ENCODE measurements at regions not wholly inside any gene's neighbourhood (a gene's known extent, or its start where the extent isn't known, plus 50 kb on each side); places are given as distances from the start of the nearest gene placed in this dataset.

- peak; percentile 78 for ATAC-seq
- peak; percentile 83 for DNase-seq (ENCODE audit: missing footprints)
These were observed 174.1 kb downstream of the BMP7 start for GRCh38 chr20:57092112-57092899.

GRCh38 chr20:57092900-57093530 is 173.4 kb downstream of the BMP7 start:
- intact Hi-C loops (cut with DNase I): loop anchor here (5.0 kb wide), 3 partner anchors 69 to 234 kb away; partner anchors contain the start of gene SPO11
- ATAC-seq (no peak), DNase-seq (ENCODE audit: missing footprints) (peak; percentile 63)

More at GRCh38 chr20:57092112-57092899, 174.1 kb downstream of the BMP7 start:
- intact Hi-C loops (cut with DNase I): loop anchor here (5.0 kb wide), 3 partner anchors 70 to 235 kb away; partner anchors contain the start of gene SPO11

DNA sequence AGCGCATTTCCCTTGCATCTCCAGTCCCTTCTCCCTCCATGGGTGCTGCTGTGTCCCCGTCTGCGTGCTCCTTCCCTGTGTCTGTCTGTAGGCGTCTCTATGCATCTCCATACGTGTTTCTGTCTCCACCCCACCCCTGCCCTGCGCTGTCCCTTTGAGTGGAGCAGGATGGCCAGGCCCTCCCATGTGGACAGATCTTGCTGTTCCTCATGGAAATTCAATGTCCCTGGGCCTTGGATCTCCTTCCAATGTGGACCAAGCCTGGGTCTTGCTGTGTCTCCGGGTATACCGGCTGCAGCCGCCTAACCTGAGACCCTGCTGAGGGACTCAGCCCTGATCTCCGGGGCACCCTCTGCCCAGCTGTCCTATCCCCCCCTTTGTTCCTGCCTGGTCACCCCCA is 172.7 kb downstream of the BMP7 start:
- intact Hi-C loops (cut with DNase I): loop anchor here (5.0 kb wide), 3 partner anchors 69 to 234 kb away; partner anchors contain the start of gene SPO11
- DNase-seq (ENCODE audit: missing footprints) (peak; percentile 20), ATAC-seq (no peak)

- ATAC-seq (no peak), DNase-seq (ENCODE audit: missing footprints) (peak; percentile 52)
- intact Hi-C loops (cut with DNase I): loop anchor here (5.0 kb wide), 3 partner anchors 68 to 233 kb away; partner anchors contain the start of gene SPO11
These were observed 172.1 kb downstream of the BMP7 start for GRCh38 chr20:57094252-57094891.

DNA sequence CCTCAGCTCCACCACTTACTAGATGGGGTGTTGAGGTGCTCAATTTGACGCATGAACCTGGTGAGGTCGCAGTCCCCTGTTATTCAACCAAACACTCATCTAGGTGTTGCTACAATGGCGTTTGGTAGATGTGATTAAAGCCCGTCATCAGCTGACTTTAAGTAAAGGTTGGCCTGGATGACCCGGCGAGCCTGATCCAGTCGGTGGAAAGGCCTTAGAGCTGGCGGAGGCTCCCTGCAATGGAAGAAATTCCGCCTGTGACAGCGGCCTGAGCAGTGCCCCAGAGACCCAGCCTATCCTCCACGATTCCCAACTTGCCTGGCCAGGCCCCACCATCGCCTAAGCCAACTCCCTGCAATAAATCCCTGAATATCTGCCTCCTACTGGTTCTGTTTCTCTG is 171.4 kb downstream of the BMP7 start:
- no peak for ATAC-seq
- intact Hi-C loops (cut with DNase I): loop anchor here (5.0 kb wide), 3 partner anchors 67 to 232 kb away; partner anchors contain the start of gene SPO11
- peak; percentile 77 for DNase-seq (ENCODE audit: missing footprints)

DNA sequence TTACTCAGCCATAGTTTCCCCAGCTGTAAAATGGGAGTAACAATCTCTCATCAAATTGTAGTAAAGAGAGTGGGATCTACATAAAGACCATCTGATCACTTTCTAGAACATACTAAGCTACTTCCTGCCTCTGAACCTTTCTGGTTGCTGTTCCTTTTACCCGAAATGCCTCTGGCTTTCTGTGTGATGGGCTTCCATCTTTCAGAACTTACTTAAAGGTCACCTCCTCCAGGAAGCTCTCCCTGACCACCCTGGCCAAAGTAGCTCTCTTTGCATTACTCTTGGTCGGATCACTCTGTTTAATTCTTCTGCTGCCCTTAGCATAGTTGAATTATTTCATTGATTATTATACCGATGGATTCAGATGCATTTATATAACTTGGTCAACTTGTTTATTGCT is 171.0 kb downstream of the BMP7 start:
- intact Hi-C loops (cut with DNase I): no loop called here
- no peak for DNase-seq (ENCODE audit: missing footprints)
- ATAC-seq: no peak

GRCh38 chr20:57097245-57097915 is 169.1 kb downstream of the BMP7 start:
- DNase-seq (ENCODE audit: missing footprints): no peak
- peak; percentile 58 for ATAC-seq
- intact Hi-C loops (cut with DNase I): no loop called here

DNA sequence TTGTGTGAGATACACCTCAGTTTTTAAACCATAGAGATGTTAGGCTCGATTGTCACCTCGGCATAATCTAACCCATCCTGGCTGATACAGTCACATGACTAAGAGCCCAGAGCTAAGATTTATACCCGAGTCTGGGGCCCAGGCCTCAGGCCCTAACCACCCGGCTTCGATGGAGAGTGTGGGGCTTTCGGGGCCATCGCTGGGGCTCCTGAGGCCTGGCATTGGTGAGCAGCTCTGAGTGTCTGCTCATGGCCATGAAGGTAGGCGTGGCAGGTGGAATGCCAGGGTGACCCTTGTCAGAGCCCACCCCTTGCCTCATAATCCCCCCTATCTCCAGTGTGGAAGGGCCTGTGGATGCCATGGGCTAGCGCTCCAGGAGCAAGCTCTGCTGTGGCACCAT is 164.3 kb downstream of the BMP7 start:
- no peak for DNase-seq (ENCODE audit: missing footprints)
- no peak for ATAC-seq

DNA sequence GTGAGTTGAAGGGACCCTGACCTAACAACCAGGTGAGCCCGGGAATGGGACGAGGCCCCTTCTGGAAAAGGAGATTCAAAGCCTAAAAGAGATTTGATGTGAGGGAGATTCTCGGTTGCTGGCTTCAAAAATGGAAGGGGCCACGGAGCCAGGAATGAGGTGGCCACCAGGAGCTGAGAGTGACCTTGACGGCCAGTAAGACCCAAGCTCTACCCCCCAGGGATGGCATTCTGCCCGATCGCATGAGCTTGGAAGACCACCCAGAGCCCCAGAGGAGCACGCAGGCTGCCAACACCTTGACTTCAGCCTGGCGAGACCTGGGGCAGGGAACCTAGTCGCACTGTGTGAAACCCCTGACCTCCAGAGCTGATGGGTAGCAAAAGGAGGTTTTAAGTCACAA is 163.9 kb downstream of the BMP7 start:
- intact Hi-C loops (cut with DNase I): no loop called here
- ATAC-seq (no peak), DNase-seq (ENCODE audit: missing footprints) (no peak)

More for the DNA sequence above, 164.3 kb downstream of the BMP7 start:
- intact Hi-C loops (cut with DNase I): no loop called here

- intact Hi-C loops (cut with DNase I): no loop called here
- no peak for DNase-seq (ENCODE audit: missing footprints)
- ATAC-seq: no peak
These were observed 163.2 kb downstream of the BMP7 start for GRCh38 chr20:57103146-57103800.

DNA sequence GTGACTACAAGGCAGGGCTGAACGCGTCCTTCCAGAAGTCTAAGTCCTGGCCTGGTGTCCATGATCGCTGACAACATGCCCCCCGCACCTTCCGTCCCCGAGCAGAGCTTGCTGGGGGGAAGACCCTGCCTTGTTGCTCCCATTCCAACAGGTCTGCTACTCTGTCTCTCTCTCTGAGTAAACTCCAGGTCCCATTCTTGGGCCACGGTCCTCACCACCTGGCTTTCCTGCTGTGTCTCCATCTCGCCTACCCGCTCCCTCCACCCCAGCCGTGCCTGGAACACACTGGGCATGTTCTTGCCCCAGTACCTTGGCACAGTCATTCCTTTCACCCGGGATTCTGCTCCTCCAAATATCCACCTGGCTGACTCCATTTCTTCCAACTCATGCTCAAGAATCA is 162.3 kb downstream of the BMP7 start:
- DNase-seq (ENCODE audit: missing footprints) (no peak), ATAC-seq (no peak)
- intact Hi-C loops (cut with DNase I): no loop called here

DNA sequence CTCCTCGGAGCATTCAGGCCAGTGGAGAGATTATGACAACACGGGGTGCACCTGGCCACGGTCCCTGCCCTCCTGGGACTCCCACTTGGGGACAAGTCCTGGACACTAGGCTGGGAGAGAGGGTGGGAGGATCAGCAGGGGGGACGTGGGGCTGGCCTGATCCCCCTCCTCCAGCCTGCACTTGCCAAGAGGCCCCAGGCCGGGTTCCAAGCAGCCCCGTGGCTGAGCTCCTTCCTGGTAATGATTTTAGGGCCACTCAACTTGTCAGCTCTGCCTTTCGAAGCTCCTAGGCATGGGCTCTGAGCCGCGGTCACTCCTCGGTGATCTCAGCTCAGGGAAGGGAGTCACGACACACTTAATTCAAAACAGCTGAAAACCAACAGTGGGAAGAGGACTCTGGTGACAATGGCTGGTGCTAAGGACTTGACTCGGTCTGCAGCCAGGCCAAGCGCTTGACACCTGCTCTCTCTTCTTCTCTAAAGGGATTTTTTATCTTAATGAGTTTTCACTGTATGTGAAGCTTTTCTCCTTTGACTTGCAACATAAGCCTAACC is 161.7 kb downstream of the BMP7 start:
- intact Hi-C loops (cut with DNase I): no loop called here
- DNase-seq (ENCODE audit: missing footprints): no peak
- ATAC-seq: no peak

DNA sequence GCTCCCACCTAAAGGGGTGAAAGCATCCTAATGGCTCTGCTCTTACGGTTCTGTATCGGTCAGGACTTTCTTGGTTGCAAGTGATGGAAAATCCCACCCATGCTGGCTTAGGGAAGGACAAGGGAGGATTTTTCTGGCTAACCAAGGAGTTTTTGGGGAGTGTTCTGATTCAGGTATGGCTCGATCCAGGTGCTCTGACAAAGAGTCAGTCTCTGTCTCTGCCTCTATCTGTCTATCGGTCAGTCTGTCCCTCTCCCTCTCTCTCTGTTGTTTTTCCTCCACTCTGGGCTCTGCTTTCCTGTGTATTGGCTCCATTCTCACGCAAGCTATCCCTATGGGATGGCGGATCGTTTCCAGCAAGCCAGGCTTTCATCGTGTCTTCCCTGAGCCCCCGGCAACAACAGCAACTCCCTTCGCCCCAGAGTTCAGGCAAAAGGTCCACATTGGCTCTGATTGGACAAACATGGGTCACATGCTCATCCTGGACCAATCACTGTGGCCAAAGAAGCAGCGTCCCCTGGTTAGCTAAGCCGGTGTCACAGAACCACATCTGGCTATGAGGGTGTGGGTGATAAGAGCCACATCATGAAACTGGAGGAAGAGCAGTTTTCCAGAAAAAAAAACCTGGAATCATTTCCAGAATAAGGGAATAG is 160.3 kb downstream of the BMP7 start:
- no peak for ATAC-seq
- intact Hi-C loops (cut with DNase I): no loop called here
- no peak for DNase-seq (ENCODE audit: missing footprints)

GRCh38 chr20:57106692-57107091 is 159.7 kb downstream of the BMP7 start:
- no peak for ATAC-seq
- DNase-seq (ENCODE audit: missing footprints): no peak
- intact Hi-C loops (cut with DNase I): no loop called here

- intact Hi-C loops (cut with DNase I): no loop called here
- DNase-seq (ENCODE audit: missing footprints) (no peak), ATAC-seq (no peak)
These were observed 159.2 kb downstream of the BMP7 start for GRCh38 chr20:57107208-57107607.

DNA sequence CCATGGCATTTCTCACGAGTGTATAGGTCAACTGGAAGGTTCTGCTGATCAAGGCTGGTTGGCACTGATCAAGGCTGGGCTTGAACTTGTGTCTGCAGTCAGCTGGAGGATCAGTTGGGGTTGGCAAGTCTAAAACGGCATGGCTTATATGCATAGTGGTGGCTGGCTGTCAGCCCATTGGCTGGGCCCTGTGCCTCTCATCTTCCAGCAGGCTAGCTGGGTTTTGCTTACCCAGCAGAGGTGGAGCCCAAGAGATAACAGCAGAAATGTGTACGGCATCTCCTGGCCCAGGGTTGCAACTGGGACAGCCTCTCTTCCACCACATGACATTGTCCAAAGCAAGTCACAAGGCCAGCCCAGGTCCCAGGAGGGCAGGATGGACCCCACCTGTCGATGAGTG is 158.2 kb downstream of the BMP7 start:
- DNase-seq (ENCODE audit: missing footprints) (no peak), ATAC-seq (no peak)
- intact Hi-C loops (cut with DNase I): no loop called here

- intact Hi-C loops (cut with DNase I): no loop called here
- peak; percentile 38 for ATAC-seq
These were observed 157.5 kb downstream of the BMP7 start for GRCh38 chr20:57108742-57109570.

More at GRCh38 chr20:57108742-57109570, 157.5 kb downstream of the BMP7 start:
- DNase-seq (ENCODE audit: missing footprints): no peak
